ENCODE measurements at regions not wholly inside any gene's neighbourhood (a gene's known extent, or its start where the extent isn't known, plus 50 kb on each side); places are given as distances from the start of the nearest gene placed in this dataset.

DNA sequence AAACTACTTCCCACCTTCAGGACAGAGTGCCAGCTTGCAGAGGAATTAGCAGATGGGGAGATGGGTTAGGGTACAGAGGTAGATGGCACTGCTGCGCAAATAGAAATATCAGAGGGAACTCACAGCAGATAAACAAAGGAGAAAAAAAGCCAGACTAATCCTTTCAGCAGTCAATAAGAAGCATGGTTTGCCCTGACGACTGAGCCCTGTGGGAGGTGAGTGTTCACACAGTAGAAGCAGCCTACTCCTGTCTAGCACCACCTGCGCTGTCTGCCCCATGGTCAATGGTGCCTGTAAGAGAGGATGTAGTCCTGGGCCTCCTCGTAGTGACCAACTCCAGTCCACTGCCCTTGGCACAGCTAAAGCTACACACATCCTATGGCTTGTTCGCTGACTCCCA, 174.1 kb downstream of the IBTK start:
- no peak overlapping the region for H3K4me3 Mint-ChIP-seq
- H2AFZ ChIP-seq (replicated peaks): no peak overlapping the region
- no peaks in the 10 kb centered on the region for H3K36me3 ChIP-seq
- no peaks in the 10 kb centered on the region for H3K9me3 Mint-ChIP-seq
- H3F3A ChIP-seq (ENCODE audit: low read depth): no peaks in the 10 kb centered on the region
- no peaks in the 10 kb centered on the region for H3K36me3 Mint-ChIP-seq
- H3K4me2 ChIP-seq: no peak overlapping the region
- no peaks in the 10 kb centered on the region for H3K79me2 ChIP-seq (ENCODE audit: low read depth)
- DNase-seq (ENCODE audit: low spot score): peak; percentile 52
- H4K20me1 ChIP-seq (ENCODE audit: low read depth): no peaks in the 10 kb centered on the region
- H3K27ac ChIP-seq: no peak overlapping the region
- H3K9me3 ChIP-seq (ENCODE audit: low read depth): no peaks in the 10 kb centered on the region
- H3K9ac ChIP-seq: no peak overlapping the region
- peak overlapping the region; percentile 27 for H3K27ac Mint-ChIP-seq
- H3K4me3 ChIP-seq: no peak overlapping the region
- no peaks in the 10 kb centered on the region for H3K27me3 ChIP-seq
- H3K4me1 ChIP-seq: no peaks in the 10 kb centered on the region
- TF ChIP-seq EZH2 (IDR thresholded peaks at IDR 0.05): no peak
- no peak for TF ChIP-seq EZH2phosphoT487 (IDR thresholded peaks at IDR 0.05)
- TF ChIP-seq, protein P1, sequence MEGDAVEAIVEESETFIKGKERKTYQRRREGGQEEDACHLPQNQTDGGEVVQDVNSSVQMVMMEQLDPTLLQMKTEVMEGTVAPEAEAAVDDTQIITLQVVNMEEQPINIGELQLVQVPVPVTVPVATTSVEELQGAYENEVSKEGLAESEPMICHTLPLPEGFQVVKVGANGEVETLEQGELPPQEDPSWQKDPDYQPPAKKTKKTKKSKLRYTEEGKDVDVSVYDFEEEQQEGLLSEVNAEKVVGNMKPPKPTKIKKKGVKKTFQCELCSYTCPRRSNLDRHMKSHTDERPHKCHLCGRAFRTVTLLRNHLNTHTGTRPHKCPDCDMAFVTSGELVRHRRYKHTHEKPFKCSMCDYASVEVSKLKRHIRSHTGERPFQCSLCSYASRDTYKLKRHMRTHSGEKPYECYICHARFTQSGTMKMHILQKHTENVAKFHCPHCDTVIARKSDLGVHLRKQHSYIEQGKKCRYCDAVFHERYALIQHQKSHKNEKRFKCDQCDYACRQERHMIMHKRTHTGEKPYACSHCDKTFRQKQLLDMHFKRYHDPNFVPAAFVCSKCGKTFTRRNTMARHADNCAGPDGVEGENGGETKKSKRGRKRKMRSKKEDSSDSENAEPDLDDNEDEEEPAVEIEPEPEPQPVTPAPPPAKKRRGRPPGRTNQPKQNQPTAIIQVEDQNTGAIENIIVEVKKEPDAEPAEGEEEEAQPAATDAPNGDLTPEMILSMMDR (IDR thresholded peaks at IDR 0.05): no peak
- H3K27me3 Mint-ChIP-seq (ENCODE audit: insufficient read depth, low read depth): peaks cover 5% of the 10 kb centered on the region
- H3K4me1 Mint-ChIP-seq: peaks cover 9% of the 10 kb centered on the region

DNA sequence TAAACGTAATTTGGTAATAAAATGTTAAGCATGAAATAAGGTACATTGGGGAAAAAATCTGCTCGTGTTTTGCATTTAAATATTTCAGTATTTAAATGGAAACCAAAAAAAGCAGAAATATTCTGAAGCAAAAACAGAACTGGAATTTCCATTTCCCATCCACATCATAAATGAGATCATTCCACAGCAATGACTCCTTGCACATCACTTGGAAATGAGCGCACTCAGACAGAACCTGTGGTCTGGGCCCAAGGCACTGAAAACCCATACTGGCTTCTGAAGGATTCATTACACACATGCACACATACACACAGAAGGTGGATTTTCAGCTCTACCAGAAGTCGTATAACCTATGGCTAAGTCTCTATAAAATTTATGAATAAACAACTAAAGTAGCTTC, 174.8 kb downstream of the IBTK start:
- peaks cover 5% of the 10 kb centered on the region for H3K27me3 Mint-ChIP-seq (ENCODE audit: insufficient read depth, low read depth)
- H3K79me2 ChIP-seq (ENCODE audit: low read depth): no peaks in the 10 kb centered on the region
- H3K9ac ChIP-seq: no peak overlapping the region
- H3K27me3 ChIP-seq: no peaks in the 10 kb centered on the region
- no peaks in the 10 kb centered on the region for H4K20me1 ChIP-seq (ENCODE audit: low read depth)
- H3K4me1 Mint-ChIP-seq: peaks cover 9% of the 10 kb centered on the region
- H3K36me3 Mint-ChIP-seq: no peaks in the 10 kb centered on the region
- H3K27ac Mint-ChIP-seq: no peak overlapping the region
- TF ChIP-seq, protein P1 (IDR thresholded peaks at IDR 0.05): no peak
- TF ChIP-seq EZH2phosphoT487 (IDR thresholded peaks at IDR 0.05): no peak
- no peak for TF ChIP-seq EZH2 (IDR thresholded peaks at IDR 0.05)
- H3K4me3 ChIP-seq: no peak overlapping the region
- no peak overlapping the region for H3K4me3 Mint-ChIP-seq
- H3K36me3 ChIP-seq: no peaks in the 10 kb centered on the region
- H3K9me3 Mint-ChIP-seq: no peaks in the 10 kb centered on the region
- H3K27ac ChIP-seq: no peak overlapping the region
- no peak overlapping the region for H2AFZ ChIP-seq (replicated peaks)
- no peak overlapping the region for H3K4me2 ChIP-seq
- H3K9me3 ChIP-seq (ENCODE audit: low read depth): no peaks in the 10 kb centered on the region
- no peaks in the 10 kb centered on the region for H3K4me1 ChIP-seq
- no peak for DNase-seq (ENCODE audit: low spot score)
- H3F3A ChIP-seq (ENCODE audit: low read depth): no peaks in the 10 kb centered on the region

DNA sequence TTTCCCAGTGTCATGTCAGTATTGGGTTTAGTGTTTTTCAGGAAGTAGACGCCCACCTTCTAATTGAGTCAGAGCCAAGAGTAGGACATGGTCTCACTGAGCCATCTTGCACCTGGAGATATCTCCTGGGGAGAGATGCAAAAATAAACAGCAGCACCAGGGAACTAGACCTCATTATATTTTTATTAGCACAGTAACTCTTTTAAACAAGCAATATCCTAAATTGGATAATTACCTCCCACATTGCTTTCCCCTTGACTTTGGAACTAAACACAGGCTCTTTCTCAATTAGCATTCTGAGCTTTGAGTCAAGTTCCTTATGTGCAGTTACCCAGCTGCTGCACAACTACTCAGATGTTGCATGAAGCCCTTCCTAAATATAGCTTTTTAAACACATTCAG, 175.4 kb downstream of the IBTK start:
- Histone ChIP-seq H3K4me3 (no peak overlapping the region), H3F3A (ENCODE audit: low read depth) (no peaks in the 10 kb centered on the region), H2AFZ (replicated peaks) (no peak overlapping the region), H3K9ac (no peak overlapping the region), H3K9me3 (ENCODE audit: low read depth) (no peaks in the 10 kb centered on the region), H3K27me3 (no peaks in the 10 kb centered on the region), H3K4me1 (no peaks in the 10 kb centered on the region), H4K20me1 (ENCODE audit: low read depth) (no peaks in the 10 kb centered on the region), H3K36me3 (no peaks in the 10 kb centered on the region), H3K79me2 (ENCODE audit: low read depth) (no peaks in the 10 kb centered on the region), H3K4me2 (no peak overlapping the region), H3K27ac (no peak overlapping the region)
- H3K27ac Mint-ChIP-seq: no peak overlapping the region
- H3K36me3 Mint-ChIP-seq: no peaks in the 10 kb centered on the region
- H3K9me3 Mint-ChIP-seq: no peaks in the 10 kb centered on the region
- TF ChIP-seq EZH2 (IDR thresholded peaks at IDR 0.05) (no peak), EZH2phosphoT487 (IDR thresholded peaks at IDR 0.05) (no peak)
- TF ChIP-seq, protein P1 (IDR thresholded peaks at IDR 0.05): no peak
- DNase-seq (ENCODE audit: low spot score): no peak
- no peak overlapping the region for H3K4me3 Mint-ChIP-seq
- H3K4me1 Mint-ChIP-seq: peaks cover 9% of the 10 kb centered on the region
- peaks cover 5% of the 10 kb centered on the region for H3K27me3 Mint-ChIP-seq (ENCODE audit: insufficient read depth, low read depth)

Measured in neural progenitor cell (in vitro differentiated cells).